GM23338 (cell line): ENCODE measurements at regions not wholly inside any gene's neighbourhood (a gene's known extent, or its start where the extent isn't known, plus 50 kb on each side); places are given as distances from the start of the nearest gene placed in this dataset.
A peak's percentile ranks its signal among the peaks of the same experiment; 100 is the strongest.

Experiments used
- EZH2 ChIP-seq: fragments of 200-600 bp; sonication (generic); IDR thresholded peaks from one replicate; pipeline ENCODE4 v1.8.0; 2017; ENCODE audit warnings: antibody characterized with exemption, mild to moderate bottlenecking, low read depth; ENCODE audit not compliant: unreplicated experiment
- EZH2phosphoT487 ChIP-seq: fragments of 200-600 bp; sonication (generic); IDR thresholded peaks from one replicate; pipeline ENCODE4 v1.8.1; 2018; ENCODE audit warnings: antibody characterized with exemption; ENCODE audit not compliant: unreplicated experiment
- NANOG ChIP-seq: IDR thresholded peaks from 2 replicates; pipeline ENCODE4 v1.6.1; 2016; ENCODE audit warnings: antibody characterized with exemption, borderline replicate concordance
- POLR2AphosphoS5 ChIP-seq: IDR thresholded peaks from 2 replicates; pipeline ENCODE4 v1.6.1; 2016; ENCODE audit warnings: antibody characterized with exemption, low read depth
- REST ChIP-seq: IDR thresholded peaks from one replicate; pipeline ENCODE4 v1.6.1; 2018; ENCODE audit warnings: antibody characterized with exemption; ENCODE audit not compliant: unreplicated experiment
- STAT1 ChIP-seq: IDR thresholded peaks from one replicate; pipeline ENCODE4 v1.6.1; 2016; ENCODE audit warnings: antibody characterized with exemption; ENCODE audit not compliant: unreplicated experiment
- ZNF114 ChIP-seq: fragments of 250-450 bp; sonication (Bioruptor Pico); IDR thresholded peaks from 2 replicates; pipeline ENCODE4 v1.5.0; 2020; ENCODE audit warnings: mild to moderate bottlenecking, moderate library complexity
- ZNF331 ChIP-seq: fragments of 250-450 bp; sonication (Bioruptor Pico); IDR thresholded peaks from 2 replicates; pipeline ENCODE4 v1.5.0; 2020; ENCODE audit warnings: low read depth, mild to moderate bottlenecking, moderate library complexity
- TF ChIP-seq, protein P1 (sequence below), 2 experiments: fragments of 200-600 bp in 1 of 2; sonication (generic) in 1 of 2; conservative IDR thresholded peaks; 2 replicates each; pipeline versions ENCODE4 v1.5.1 to v1.6.1; 2016 to 2017; ENCODE audit warnings: antibody characterized with exemption in 2 of 2, low read depth in 2 of 2, mild to moderate bottlenecking in 2 of 2, moderate library complexity in 1 of 2
- TF ChIP-seq, protein P2 (sequence below): IDR thresholded peaks from 2 replicates; pipeline ENCODE4 v1.6.1; 2016; ENCODE audit warnings: antibody characterized with exemption

- TF ChIP-seq, protein P1, sequence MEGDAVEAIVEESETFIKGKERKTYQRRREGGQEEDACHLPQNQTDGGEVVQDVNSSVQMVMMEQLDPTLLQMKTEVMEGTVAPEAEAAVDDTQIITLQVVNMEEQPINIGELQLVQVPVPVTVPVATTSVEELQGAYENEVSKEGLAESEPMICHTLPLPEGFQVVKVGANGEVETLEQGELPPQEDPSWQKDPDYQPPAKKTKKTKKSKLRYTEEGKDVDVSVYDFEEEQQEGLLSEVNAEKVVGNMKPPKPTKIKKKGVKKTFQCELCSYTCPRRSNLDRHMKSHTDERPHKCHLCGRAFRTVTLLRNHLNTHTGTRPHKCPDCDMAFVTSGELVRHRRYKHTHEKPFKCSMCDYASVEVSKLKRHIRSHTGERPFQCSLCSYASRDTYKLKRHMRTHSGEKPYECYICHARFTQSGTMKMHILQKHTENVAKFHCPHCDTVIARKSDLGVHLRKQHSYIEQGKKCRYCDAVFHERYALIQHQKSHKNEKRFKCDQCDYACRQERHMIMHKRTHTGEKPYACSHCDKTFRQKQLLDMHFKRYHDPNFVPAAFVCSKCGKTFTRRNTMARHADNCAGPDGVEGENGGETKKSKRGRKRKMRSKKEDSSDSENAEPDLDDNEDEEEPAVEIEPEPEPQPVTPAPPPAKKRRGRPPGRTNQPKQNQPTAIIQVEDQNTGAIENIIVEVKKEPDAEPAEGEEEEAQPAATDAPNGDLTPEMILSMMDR (conservative IDR thresholded peaks at IDR 0.05; ENCODE audit: low read depth in 2 of 2): no peak
- no peak for TF ChIP-seq EZH2
- TF ChIP-seq POLR2AphosphoS5: no peak
- TF ChIP-seq STAT1: no peak
- TF ChIP-seq REST: no peak
- no peak for TF ChIP-seq ZNF114 (CRISPR knock-in tag)
- no peak for TF ChIP-seq EZH2phosphoT487
- TF ChIP-seq NANOG: peak; percentile 24; the same call in 1 of the 2 replicates
- no peak for TF ChIP-seq ZNF331
- TF ChIP-seq, protein P2, sequence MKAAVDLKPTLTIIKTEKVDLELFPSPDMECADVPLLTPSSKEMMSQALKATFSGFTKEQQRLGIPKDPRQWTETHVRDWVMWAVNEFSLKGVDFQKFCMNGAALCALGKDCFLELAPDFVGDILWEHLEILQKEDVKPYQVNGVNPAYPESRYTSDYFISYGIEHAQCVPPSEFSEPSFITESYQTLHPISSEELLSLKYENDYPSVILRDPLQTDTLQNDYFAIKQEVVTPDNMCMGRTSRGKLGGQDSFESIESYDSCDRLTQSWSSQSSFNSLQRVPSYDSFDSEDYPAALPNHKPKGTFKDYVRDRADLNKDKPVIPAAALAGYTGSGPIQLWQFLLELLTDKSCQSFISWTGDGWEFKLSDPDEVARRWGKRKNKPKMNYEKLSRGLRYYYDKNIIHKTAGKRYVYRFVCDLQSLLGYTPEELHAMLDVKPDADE: no peak
These were observed 407.9 kb upstream of the ATP11B start for GRCh38 chr3:182385356-182385755.
